ENCODE measurements at regions not wholly inside any gene's neighbourhood (a gene's known extent, or its start where the extent isn't known, plus 50 kb on each side); places are given as distances from the start of the nearest gene placed in this dataset.

DNA sequence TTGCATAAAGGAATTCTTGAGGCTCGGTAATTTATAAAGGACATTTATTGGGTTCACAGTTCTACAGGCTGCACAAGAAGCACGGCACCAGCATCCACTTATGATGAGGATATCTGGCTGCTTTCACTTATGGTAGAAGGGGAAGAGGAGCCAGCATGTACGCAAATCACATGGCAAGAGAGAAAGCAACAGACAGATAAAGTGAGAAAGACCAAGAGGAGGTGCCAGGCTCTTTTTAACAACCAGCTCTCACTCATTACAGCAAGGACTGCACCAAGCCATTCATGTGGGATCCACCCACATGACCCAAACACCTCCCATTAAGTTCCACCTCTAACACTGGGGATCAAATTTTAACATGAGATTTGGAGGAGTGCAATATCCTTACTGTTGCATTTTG, 1198.2 kb downstream of the ADGRL3 start:
- no peaks in the 10 kb centered on the region for H3K4me1 ChIP-seq
- TF ChIP-seq POLR2A (IDR thresholded peaks at IDR 0.05) (no peak), POLR2AphosphoS5 (IDR thresholded peaks at IDR 0.05) (no peak), EP300 (IDR thresholded peaks at IDR 0.05) (no peak)
- TF ChIP-seq, protein P1, sequence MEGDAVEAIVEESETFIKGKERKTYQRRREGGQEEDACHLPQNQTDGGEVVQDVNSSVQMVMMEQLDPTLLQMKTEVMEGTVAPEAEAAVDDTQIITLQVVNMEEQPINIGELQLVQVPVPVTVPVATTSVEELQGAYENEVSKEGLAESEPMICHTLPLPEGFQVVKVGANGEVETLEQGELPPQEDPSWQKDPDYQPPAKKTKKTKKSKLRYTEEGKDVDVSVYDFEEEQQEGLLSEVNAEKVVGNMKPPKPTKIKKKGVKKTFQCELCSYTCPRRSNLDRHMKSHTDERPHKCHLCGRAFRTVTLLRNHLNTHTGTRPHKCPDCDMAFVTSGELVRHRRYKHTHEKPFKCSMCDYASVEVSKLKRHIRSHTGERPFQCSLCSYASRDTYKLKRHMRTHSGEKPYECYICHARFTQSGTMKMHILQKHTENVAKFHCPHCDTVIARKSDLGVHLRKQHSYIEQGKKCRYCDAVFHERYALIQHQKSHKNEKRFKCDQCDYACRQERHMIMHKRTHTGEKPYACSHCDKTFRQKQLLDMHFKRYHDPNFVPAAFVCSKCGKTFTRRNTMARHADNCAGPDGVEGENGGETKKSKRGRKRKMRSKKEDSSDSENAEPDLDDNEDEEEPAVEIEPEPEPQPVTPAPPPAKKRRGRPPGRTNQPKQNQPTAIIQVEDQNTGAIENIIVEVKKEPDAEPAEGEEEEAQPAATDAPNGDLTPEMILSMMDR (IDR thresholded peaks at IDR 0.05) = no peak
- no peak for DNase-seq
- H3K9me3 ChIP-seq = no peaks in the 10 kb centered on the region
- H3K36me3 ChIP-seq = no peaks in the 10 kb centered on the region
- no peak overlapping the region for H3K4me3 ChIP-seq
- H3K27me3 ChIP-seq = no peaks in the 10 kb centered on the region
- 82 to 88% methylated on average over 3 of the region's 3 CpGs for WGBS, 2 donors
- ATAC-seq (ENCODE audit: low FRiP score in 2 of 2) = no peak
- H3K27ac ChIP-seq = no peak overlapping the region

DNA sequence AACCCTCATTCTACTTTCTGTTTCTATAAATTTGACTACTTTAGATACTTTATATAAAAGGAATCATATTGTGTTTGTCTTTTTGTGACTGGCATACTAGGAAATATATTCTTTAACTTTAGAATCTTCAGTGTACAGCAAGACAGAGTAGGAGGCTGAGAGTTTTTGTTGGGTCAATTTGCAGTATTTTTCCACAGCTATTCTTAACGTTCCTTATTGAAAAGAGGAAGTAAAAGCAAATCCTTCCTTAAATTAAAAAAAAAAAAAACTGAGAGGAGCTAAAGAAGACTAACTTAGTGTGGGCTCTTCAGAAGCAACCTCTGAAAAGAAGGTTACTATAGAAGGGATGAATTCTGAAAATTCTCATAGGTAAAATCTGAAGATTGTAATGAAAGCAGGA, 1194.6 kb downstream of the ADGRL3 start:
- no peaks in the 10 kb centered on the region for H3K36me3 ChIP-seq
- no peaks in the 10 kb centered on the region for H3K27me3 ChIP-seq
- DNase-seq (no peak), ATAC-seq (ENCODE audit: low FRiP score in 2 of 2) (no peak)
- TF ChIP-seq EP300 (IDR thresholded peaks at IDR 0.05) (no peak), POLR2A (IDR thresholded peaks at IDR 0.05) (no peak), POLR2AphosphoS5 (IDR thresholded peaks at IDR 0.05) (no peak)
- TF ChIP-seq, protein P1 (IDR thresholded peaks at IDR 0.05) = no peak
- H3K9me3 ChIP-seq = no peaks in the 10 kb centered on the region
- no peaks in the 10 kb centered on the region for H3K4me1 ChIP-seq
- 8 to 23% methylated on average over 1 of the region's 1 CpG for WGBS, 2 donors
- H3K27ac ChIP-seq = no peak overlapping the region
- no peak overlapping the region for H3K4me3 ChIP-seq

DNA sequence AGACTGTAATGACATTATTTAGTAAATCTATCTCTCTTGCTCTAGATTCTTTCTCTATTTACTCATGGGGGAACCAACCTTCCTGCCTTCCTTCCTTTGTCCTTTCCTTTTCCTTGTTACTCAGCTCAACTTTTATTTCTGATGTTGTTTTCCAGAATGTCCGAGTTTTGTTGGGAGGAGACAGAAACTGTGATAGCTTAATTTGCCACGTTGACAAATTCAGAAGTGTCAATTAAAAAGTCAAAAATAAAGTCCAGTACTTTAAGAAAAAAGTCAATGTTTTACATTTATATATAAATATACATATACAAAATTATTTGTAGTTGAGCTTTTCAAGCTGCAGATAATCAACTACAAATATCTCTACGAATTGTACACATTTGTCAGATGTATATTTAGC, 1187.7 kb downstream of the ADGRL3 start:
- 69 to 81% methylated on average over 3 of the region's 3 CpGs for WGBS, 2 donors
- H3K27ac ChIP-seq = no peak overlapping the region
- TF ChIP-seq EP300 (IDR thresholded peaks at IDR 0.05) (no peak), POLR2A (IDR thresholded peaks at IDR 0.05) (no peak), POLR2AphosphoS5 (IDR thresholded peaks at IDR 0.05) (no peak)
- TF ChIP-seq, protein P1 (IDR thresholded peaks at IDR 0.05) = no peak
- H3K36me3 ChIP-seq = no peaks in the 10 kb centered on the region
- no peak overlapping the region for H3K4me3 ChIP-seq
- ATAC-seq (ENCODE audit: low FRiP score in 2 of 2) (no peak), DNase-seq (no peak)
- H3K27me3 ChIP-seq = no peaks in the 10 kb centered on the region
- no peaks in the 10 kb centered on the region for H3K9me3 ChIP-seq
- H3K4me1 ChIP-seq = no peaks in the 10 kb centered on the region

DNA sequence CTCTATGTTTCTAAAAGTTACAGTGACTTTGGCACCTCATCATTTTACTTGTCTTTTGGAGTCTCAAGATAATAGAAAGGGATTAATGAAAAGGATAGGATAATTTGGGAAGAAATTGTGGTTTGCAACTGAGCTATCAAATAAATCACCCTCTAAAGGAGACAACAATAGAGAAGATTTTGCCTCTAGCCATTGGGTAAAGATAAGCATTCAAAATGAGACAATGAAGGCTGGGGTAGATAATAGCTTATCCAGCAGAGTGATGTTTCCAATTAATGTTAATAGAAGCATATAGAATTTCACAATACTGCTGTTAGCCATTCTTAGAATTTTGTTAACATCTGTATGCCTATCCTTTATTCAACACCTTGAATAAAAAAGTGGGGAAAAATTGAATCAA, 1177.6 kb downstream of the ADGRL3 start:
- no peak overlapping the region for H3K4me3 ChIP-seq
- no peak for ATAC-seq (ENCODE audit: low FRiP score in 2 of 2)
- H3K27ac ChIP-seq = no peak overlapping the region
- no peaks in the 10 kb centered on the region for H3K9me3 ChIP-seq
- DNase-seq = no peak
- TF ChIP-seq POLR2A (IDR thresholded peaks at IDR 0.05) = no peak
- TF ChIP-seq POLR2AphosphoS5 (IDR thresholded peaks at IDR 0.05) = no peak
- TF ChIP-seq, protein P1 (IDR thresholded peaks at IDR 0.05) = no peak
- no peak for TF ChIP-seq EP300 (IDR thresholded peaks at IDR 0.05)
- H3K4me1 ChIP-seq = no peaks in the 10 kb centered on the region
- H3K36me3 ChIP-seq = no peaks in the 10 kb centered on the region
- H3K27me3 ChIP-seq = no peaks in the 10 kb centered on the region

DNA sequence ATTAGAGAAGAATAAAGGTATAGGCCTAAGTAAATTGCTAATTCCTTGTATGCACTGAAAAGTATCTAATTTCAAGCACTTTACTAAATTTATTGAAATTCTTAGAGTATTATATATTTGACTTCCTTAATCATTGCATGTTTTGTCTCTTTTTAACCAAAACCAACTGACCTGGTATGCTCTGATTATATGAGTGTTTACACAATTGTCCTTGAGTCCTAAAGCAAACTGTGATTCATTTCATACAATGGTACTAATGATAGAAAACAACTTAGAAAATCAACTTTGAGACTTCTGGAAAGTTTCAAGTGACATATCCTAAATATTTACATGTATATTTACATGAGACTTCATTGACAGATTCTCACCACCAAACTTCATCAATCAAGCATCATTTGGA, 1177.1 kb downstream of the ADGRL3 start:
- H3K9me3 ChIP-seq = no peaks in the 10 kb centered on the region
- no peaks in the 10 kb centered on the region for H3K36me3 ChIP-seq
- H3K4me1 ChIP-seq = no peaks in the 10 kb centered on the region
- H3K4me3 ChIP-seq = no peak overlapping the region
- no peak for DNase-seq
- no peak overlapping the region for H3K27ac ChIP-seq
- no peaks in the 10 kb centered on the region for H3K27me3 ChIP-seq
- no peak for ATAC-seq (ENCODE audit: low FRiP score in 2 of 2)
- TF ChIP-seq POLR2A (IDR thresholded peaks at IDR 0.05) (no peak), POLR2AphosphoS5 (IDR thresholded peaks at IDR 0.05) (no peak), EP300 (IDR thresholded peaks at IDR 0.05) (no peak)
- TF ChIP-seq, protein P1 (IDR thresholded peaks at IDR 0.05) = no peak
